ENCODE measurements at regions not wholly inside any gene's neighbourhood (a gene's known extent, or its start where the extent isn't known, plus 50 kb on each side); places are given as distances from the start of the nearest gene placed in this dataset.
"Not testable (repeated sequence)": the region's sequence is repeated elsewhere in the genome, so short reads cannot be mapped to it uniquely, and the experiment has no call there.

GRCh38 chr5:145652700-145653099 is 182.4 kb downstream of the PRELID2 start:
- not testable (repeated sequence) for DNase-seq

- not testable (repeated sequence) for DNase-seq
Measured at GRCh38 chr5:145647137-145647536, 188.0 kb downstream of the PRELID2 start.

- DNase-seq: not testable (repeated sequence)
Measured at GRCh38 chr5:145643214-145643613, 191.9 kb downstream of the PRELID2 start.

- DNase-seq: no peak
Measured at GRCh38 chr5:145637396-145637795, 197.7 kb downstream of the PRELID2 start.

GRCh38 chr5:145636371-145636770 is 198.8 kb downstream of the PRELID2 start:
- DNase-seq: no peak

- no peak for DNase-seq
Measured at GRCh38 chr5:145633474-145633873, 201.7 kb downstream of the PRELID2 start.

GRCh38 chr5:145632701-145633100 is 202.4 kb downstream of the PRELID2 start:
- no peak for DNase-seq

- no peak for DNase-seq
Measured at GRCh38 chr5:145629047-145629446, 206.1 kb downstream of the PRELID2 start.

- DNase-seq: no peak
Measured at GRCh38 chr5:145628525-145628924, 206.6 kb downstream of the PRELID2 start.

- no peak for DNase-seq
Measured at GRCh38 chr5:145619806-145620310, 215.3 kb downstream of the PRELID2 start.

- DNase-seq: not testable (repeated sequence)
Measured at GRCh38 chr5:145616739-145617138, 218.4 kb downstream of the PRELID2 start.

- no peak for DNase-seq
Measured at GRCh38 chr5:145598983-145599382, 236.2 kb downstream of the PRELID2 start.

GRCh38 chr5:145598184-145598583 is 237.0 kb downstream of the PRELID2 start:
- DNase-seq: no peak

GRCh38 chr5:145591578-145591977 is 243.6 kb downstream of the PRELID2 start:
- no peak for DNase-seq

- no peak for DNase-seq
Measured at GRCh38 chr5:145589063-145589462, 246.1 kb downstream of the PRELID2 start.

GRCh38 chr5:145588558-145588957 is 246.6 kb downstream of the PRELID2 start:
- no peak for DNase-seq

- no peak for DNase-seq
Measured at GRCh38 chr5:145588113-145588512, 247.0 kb downstream of the PRELID2 start.

- no peak for DNase-seq
Measured at GRCh38 chr5:145587710-145588109, 247.4 kb downstream of the PRELID2 start.

GRCh38 chr5:145587308-145587672 is 247.9 kb downstream of the PRELID2 start:
- DNase-seq: no peak

- DNase-seq: no peak
Measured at GRCh38 chr5:145586661-145587307, 248.4 kb downstream of the PRELID2 start.

GRCh38 chr5:145585443-145586148 is 249.5 kb downstream of the PRELID2 start:
- no peak for DNase-seq

GRCh38 chr5:145579301-145579700 is 255.8 kb downstream of the PRELID2 start:
- no peak for DNase-seq

GRCh38 chr5:145574889-145575573 is 260.1 kb downstream of the PRELID2 start:
- DNase-seq: no peak

GRCh38 chr5:145568581-145568980 is 266.6 kb downstream of the PRELID2 start:
- peak; percentile 24 for DNase-seq
